CD4-positive, alpha-beta T cell (primary cell): ENCODE measurements at regions not wholly inside any gene's neighbourhood (a gene's known extent, or its start where the extent isn't known, plus 50 kb on each side); places are given as distances from the start of the nearest gene placed in this dataset.

ENCODE experiments used
- ATAC-seq: fragments of 200-7000 bp; cut with Tn5 transposase; one replicate; pipeline ENCODE4 v1.10.0; 2022; ENCODE audit warnings: mild to moderate bottlenecking; ENCODE audit not compliant: poor library complexity
- CTCF ChIA-PET: fragments of 350-600 bp; sonication (Branson Sonifier 250); formaldehyde crosslinking; loops from one replicate; lab custom pipeline; 2021; ENCODE audit warnings: antibody characterized with exemption, inconsistent platforms; lab: Charles Lee
- POLR2A ChIA-PET: fragments of 350-600 bp; sonication (Branson Sonifier 250); formaldehyde crosslinking; loops from one replicate; lab custom pipeline; 2021; ENCODE audit warnings: antibody characterized with exemption, inconsistent platforms; lab: Charles Lee
- DNase-seq, 14 experiments: peaks; one replicate each; pipeline ENCODE4 v3.0.0-alpha.2; 2013 to 2020; ENCODE audit warnings: mixed read lengths in 2 of 14
- H3K27ac ChIP-seq, 2 donors: one replicate each; pipeline versions ENCODE4 v1.5.1 to v1.7.0; 2013; ENCODE audit warnings: low read length in 2 of 2, low read depth in 1 of 2, mild to moderate bottlenecking in 1 of 2
- H3K27me3 ChIP-seq, 2 experiments: 1 replicate in 1 of 2; 2 replicates in 1 of 2; pipeline versions ENCODE4 v1.6.1 to v1.7.0; 2013; ENCODE audit warnings: low read length in 2 of 2, control low read depth in 1 of 2, mild to moderate bottlenecking in 1 of 2, moderate library complexity in 1 of 2; ENCODE audit not compliant: insufficient read depth in 2 of 2, control insufficient read depth in 1 of 2
- H3K36me3 ChIP-seq: one replicate; pipeline ENCODE4 v1.6.1; 2013; ENCODE audit warnings: low read length, control low read depth; ENCODE audit not compliant: insufficient read depth
- H3K4me1 ChIP-seq: one replicate; pipeline ENCODE4 v1.6.1; 2013; ENCODE audit warnings: low read length, control low read depth; ENCODE audit not compliant: insufficient read depth
- H3K4me3 ChIP-seq: one replicate; pipeline ENCODE4 v1.5.1; 2013; ENCODE audit warnings: mild to moderate bottlenecking, low read length, moderate library complexity
- H3K9me3 ChIP-seq, 2 experiments: 1 replicate in 1 of 2; 2 replicates in 1 of 2; pipeline versions ENCODE4 v1.6.1 to v1.7.0; 2013; ENCODE audit warnings: low read length in 2 of 2, mild to moderate bottlenecking in 2 of 2, control low read depth in 1 of 2, moderate library complexity in 1 of 2; ENCODE audit not compliant: control insufficient read depth in 1 of 2, insufficient read depth in 1 of 2
- H3K27ac Mint-ChIP-seq: one replicate; pipeline ENCODE4 v1.8.0; 2020; ENCODE audit warnings: mixed read lengths
- H3K27me3 Mint-ChIP-seq: one replicate; pipeline ENCODE4 v1.8.0; 2021; ENCODE audit warnings: mixed read lengths
- H3K36me3 Mint-ChIP-seq: one replicate; pipeline ENCODE4 v1.8.0; 2021; ENCODE audit warnings: low read depth, mixed read lengths
- H3K4me1 Mint-ChIP-seq: one replicate; pipeline ENCODE4 v1.8.0; 2021; ENCODE audit warnings: low read depth, mixed read lengths
- H3K4me3 Mint-ChIP-seq: one replicate; pipeline ENCODE4 v1.8.0; 2020; ENCODE audit warnings: mild to moderate bottlenecking, mixed read lengths
- H3K9me3 Mint-ChIP-seq: one replicate; pipeline ENCODE4 v1.8.0; 2020; ENCODE audit warnings: mixed read lengths
- intact Hi-C, 2 experiments: fragments of 100-400 bp; cut with DNase I in 1 of 2; cut with micrococcal nuclease in 1 of 2; formaldehyde crosslinking; loops; one replicate each; pipeline versions ENCODE4 v1.15.1 to v1.9.0; 2023 to 2025; cut with DNase I, micrococcal nuclease
- TF ChIP-seq, protein P1 (sequence below): fragments of 200-600 bp; IDR thresholded peaks from one replicate; pipeline ENCODE4 v1.8.0; 2022; ENCODE audit warnings: antibody characterized with exemption, mild to moderate bottlenecking

DNA sequence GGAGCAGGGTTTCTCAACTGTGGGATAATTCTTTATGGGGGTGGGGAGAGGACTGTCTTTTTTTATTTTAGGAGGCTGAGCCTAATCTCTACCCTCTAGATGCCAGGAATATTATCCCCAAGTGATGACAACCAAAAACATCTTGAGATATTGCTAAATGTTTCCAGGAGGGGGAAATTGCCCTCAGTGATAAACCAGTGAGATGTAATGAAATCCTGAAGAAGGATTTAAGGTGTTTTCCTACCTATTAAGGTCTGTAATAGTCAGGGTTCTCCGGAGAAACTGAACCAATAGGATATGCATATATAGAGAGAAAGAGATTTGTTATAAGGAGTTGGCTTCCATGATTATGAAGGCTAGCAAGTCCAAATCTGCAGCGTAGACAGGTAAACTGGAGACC, 208.3 kb upstream of the MIR17HG start:
- Mint-ChIP-seq H3K4me1 (no peaks in the 10 kb centered on the region), H3K27ac (no peak overlapping the region)
- ATAC-seq = no peak

DNA sequence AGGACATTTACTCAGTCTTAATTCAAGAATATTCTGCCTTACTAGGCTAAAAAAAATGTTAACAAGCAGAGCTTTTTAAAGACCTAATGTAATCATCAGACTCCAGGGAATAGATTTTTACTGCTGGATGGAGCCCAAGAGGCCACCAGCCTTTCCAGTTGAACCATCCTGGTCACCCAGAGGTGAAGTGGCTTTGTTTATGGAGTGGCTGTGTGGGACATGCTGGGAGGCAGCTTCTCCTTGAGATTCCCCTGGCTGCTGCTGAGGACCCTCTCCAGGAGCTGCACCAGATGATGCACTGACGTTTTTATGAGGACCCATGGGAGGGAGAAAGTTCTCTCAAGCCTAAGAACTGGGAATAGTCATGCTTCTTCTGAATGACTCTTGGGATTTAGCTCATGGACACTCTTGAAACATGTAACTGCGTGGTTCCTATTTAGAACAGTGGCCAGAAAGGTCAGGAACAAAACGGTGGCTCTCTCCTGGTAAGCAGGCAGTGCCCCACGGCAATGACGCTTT, 205.9 kb upstream of the MIR17HG start:
- H3K36me3 Mint-ChIP-seq = no peaks in the 10 kb centered on the region
- Histone ChIP-seq H3K9me3 (no peaks in the 10 kb centered on the region), H3K27me3 (peaks cover 0 to 6% of the 10 kb centered on the region in 2 experiments), H3K4me1 (no peaks in the 10 kb centered on the region), H3K4me3 (no peak overlapping the region), H3K27ac (no peak overlapping the region), H3K36me3 (no peaks in the 10 kb centered on the region)
- DNase-seq (no peak), ATAC-seq (no peak)
- peaks cover 15% of the 10 kb centered on the region for H3K27me3 Mint-ChIP-seq
- TF ChIP-seq, protein P1, sequence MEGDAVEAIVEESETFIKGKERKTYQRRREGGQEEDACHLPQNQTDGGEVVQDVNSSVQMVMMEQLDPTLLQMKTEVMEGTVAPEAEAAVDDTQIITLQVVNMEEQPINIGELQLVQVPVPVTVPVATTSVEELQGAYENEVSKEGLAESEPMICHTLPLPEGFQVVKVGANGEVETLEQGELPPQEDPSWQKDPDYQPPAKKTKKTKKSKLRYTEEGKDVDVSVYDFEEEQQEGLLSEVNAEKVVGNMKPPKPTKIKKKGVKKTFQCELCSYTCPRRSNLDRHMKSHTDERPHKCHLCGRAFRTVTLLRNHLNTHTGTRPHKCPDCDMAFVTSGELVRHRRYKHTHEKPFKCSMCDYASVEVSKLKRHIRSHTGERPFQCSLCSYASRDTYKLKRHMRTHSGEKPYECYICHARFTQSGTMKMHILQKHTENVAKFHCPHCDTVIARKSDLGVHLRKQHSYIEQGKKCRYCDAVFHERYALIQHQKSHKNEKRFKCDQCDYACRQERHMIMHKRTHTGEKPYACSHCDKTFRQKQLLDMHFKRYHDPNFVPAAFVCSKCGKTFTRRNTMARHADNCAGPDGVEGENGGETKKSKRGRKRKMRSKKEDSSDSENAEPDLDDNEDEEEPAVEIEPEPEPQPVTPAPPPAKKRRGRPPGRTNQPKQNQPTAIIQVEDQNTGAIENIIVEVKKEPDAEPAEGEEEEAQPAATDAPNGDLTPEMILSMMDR = no peak
- CTCF ChIA-PET = no interaction called here
- intact Hi-C loops = no loop called here
- POLR2A ChIA-PET = no interaction called here
- no peak overlapping the region for H3K27ac Mint-ChIP-seq
- H3K4me1 Mint-ChIP-seq = no peaks in the 10 kb centered on the region
- H3K9me3 Mint-ChIP-seq = no peaks in the 10 kb centered on the region
- H3K4me3 Mint-ChIP-seq = no peak overlapping the region

More for the DNA sequence above, 208.3 kb upstream of the MIR17HG start:
- H3K27ac ChIP-seq = no peak overlapping the region
- peaks cover 0 to 2% of the 10 kb centered on the region in 2 experiments for H3K27me3 ChIP-seq
- H3K36me3 ChIP-seq = no peaks in the 10 kb centered on the region
- no peaks in the 10 kb centered on the region for H3K9me3 Mint-ChIP-seq
- intact Hi-C loops = loop anchor here (10.0 kb wide), 1 partner anchor 266 kb away; no protein-coding TSS in a partner anchor
- no peaks in the 10 kb centered on the region for H3K9me3 ChIP-seq
- H3K4me3 Mint-ChIP-seq = no peak overlapping the region
- H3K4me1 ChIP-seq = no peaks in the 10 kb centered on the region
- POLR2A ChIA-PET = no interaction called here
- no peaks in the 10 kb centered on the region for H3K36me3 Mint-ChIP-seq
- DNase-seq = no peak
- peaks cover 15% of the 10 kb centered on the region for H3K27me3 Mint-ChIP-seq
- CTCF ChIA-PET = no interaction called here
- H3K4me3 ChIP-seq = no peak overlapping the region
- TF ChIP-seq, protein P1 = no peak

DNA sequence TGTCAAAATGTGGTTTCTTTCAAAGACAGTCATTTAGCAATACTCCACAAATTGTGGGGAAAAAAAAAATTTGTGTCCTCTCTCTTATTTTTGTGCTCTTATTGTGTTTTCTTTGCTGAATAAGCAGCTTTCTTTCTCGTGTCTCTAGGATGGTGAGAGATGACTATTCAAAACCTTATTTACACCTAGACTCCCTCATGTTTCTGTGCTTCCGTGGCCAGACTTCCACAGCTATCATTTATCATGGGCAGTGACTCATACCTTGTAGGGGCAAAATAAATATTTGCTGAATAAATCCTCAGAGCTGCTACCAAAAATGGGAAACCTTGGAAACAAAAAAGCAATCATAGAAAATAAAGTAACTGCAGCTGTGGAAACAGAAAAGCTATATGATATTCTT, 204.9 kb upstream of the MIR17HG start:
- ChIA-PET POLR2A (no interaction called here), CTCF (interaction anchor here (0.6 kb wide), 1 partner anchor 86 kb away, joined by 4 read pairs; no protein-coding TSS in a partner anchor)
- Mint-ChIP-seq H3K27me3 (peaks cover 15% of the 10 kb centered on the region), H3K27ac (no peak overlapping the region), H3K9me3 (no peaks in the 10 kb centered on the region), H3K4me3 (no peak overlapping the region), H3K36me3 (no peaks in the 10 kb centered on the region), H3K4me1 (no peaks in the 10 kb centered on the region)
- Histone ChIP-seq H3K9me3 (no peaks in the 10 kb centered on the region), H3K36me3 (no peaks in the 10 kb centered on the region), H3K4me1 (no peaks in the 10 kb centered on the region), H3K4me3 (no peak overlapping the region), H3K27me3 (peaks cover 0 to 6% of the 10 kb centered on the region in 2 experiments), H3K27ac (no peak overlapping the region)
- TF ChIP-seq, protein P1 = no peak
- ATAC-seq (no peak), DNase-seq (no peak)
- intact Hi-C loops = no loop called here
